NCI-H510A treated with DMSO at 0.1 percent for 48 hours (cell line): ENCODE measurements at regions not wholly inside any gene's neighbourhood (a gene's known extent, or its start where the extent isn't known, plus 50 kb on each side); places are given as distances from the start of the nearest gene placed in this dataset.

Experiments
- DNase-seq: peaks from one replicate; lab custom pipeline; 2025; lab: John Stamatoyannopoulos, UW

DNA sequence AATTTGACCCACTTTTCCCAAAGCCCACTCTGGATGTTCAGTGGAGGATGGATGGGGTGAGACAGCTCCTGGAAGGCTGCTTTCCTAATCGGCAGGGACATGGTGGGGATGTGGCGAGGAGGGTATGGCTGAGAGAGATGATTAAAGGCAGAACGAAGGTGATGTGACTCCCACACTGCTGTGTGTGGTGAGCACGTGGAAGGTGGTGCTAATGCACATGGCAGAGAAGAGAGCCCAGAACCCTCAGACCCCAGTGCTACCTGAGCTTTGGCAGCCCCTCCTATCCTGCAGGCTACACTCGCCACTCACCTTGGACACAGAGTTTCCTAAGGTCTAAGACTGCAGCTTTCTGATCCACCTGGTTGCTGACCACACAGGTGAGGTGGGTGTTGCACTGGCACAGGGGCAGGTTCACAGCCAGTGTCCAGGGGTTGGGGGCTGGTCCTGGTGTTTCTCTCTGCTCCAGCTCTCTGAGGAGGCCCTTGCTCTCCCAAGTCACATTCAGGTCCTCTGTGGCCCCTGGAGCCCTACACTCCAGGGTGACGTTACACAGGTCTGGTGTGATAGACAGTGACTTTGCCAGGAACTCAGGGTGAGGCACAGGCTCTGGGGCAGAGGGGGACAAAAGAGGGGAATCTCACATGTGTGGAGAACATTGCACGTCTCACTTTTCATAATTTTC is 151.4 kb upstream of the ETV3 start:
- DNase-seq, result no peak

GRCh38 chr1:157288996-157289395 is 150.8 kb upstream of the ETV3 start:
- no peak for DNase-seq

- DNase-seq, result no peak
These were observed 150.3 kb upstream of the ETV3 start for GRCh38 chr1:157288492-157288891.

DNA sequence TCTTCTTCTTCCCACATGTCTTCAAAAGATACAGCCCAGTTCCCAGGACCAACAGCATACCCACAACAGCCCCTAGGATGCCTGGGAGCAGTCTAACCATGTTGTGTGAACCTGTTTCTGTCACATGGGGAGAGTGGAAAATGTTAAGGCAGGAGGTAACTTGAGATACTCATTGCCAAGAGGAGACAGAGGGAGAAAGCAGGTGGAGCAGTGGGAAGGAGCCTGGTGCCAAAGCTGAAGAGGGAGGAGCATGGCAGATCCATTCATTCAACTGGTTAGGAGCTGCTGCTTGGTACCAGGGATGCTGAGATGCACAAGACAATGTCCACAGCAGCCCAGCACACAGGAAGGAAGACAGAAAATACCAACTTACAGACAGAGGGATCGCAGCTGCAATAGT is 149.8 kb upstream of the ETV3 start:
- DNase-seq, result no peak

- no peak for DNase-seq
These were observed 149.3 kb upstream of the ETV3 start for GRCh38 chr1:157287462-157287861.

DNA sequence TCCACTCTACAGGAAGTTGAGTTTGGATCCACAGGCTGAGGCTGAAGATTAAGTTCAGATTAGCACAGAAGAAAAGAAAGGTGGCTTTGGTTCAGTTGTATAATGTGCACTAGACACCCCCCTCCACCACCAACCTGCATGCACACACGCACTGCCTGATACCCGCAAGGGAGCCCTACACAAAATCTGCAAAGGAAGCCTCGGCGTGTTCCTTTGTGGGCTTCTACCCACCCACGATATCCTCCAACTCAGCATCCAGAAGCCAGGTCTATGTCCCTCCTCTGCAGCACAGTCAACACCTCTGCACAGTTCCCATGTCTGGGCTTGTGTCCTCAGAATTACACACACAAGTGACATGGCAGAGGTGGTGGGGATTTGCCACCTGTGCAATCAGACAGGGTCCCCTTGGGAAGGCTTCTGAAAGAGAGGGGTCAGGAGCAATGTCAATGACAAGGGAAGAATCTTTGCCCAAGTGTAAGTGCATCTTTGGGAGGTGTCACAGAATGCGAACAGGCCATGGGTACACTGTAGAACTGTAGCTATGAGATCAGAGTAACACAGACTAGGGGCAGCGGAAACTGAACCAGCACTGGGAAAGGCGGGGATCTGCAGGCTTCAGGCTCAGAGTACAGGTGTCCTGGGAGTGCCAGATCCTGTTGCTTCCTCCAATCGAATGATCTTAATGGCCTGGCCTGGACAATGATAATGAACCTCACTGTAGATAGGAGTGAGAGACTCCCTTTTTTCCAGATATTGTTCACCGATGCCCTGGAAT is 148.6 kb upstream of the ETV3 start:
- no peak for DNase-seq

- DNase-seq, result no peak
These were observed 147.9 kb upstream of the ETV3 start for GRCh38 chr1:157286096-157286495.

- no peak for DNase-seq
These were observed 146.3 kb upstream of the ETV3 start for GRCh38 chr1:157284451-157284850.

- no peak for DNase-seq
These were observed 141.6 kb upstream of the ETV3 start for GRCh38 chr1:157279802-157280140.

DNA sequence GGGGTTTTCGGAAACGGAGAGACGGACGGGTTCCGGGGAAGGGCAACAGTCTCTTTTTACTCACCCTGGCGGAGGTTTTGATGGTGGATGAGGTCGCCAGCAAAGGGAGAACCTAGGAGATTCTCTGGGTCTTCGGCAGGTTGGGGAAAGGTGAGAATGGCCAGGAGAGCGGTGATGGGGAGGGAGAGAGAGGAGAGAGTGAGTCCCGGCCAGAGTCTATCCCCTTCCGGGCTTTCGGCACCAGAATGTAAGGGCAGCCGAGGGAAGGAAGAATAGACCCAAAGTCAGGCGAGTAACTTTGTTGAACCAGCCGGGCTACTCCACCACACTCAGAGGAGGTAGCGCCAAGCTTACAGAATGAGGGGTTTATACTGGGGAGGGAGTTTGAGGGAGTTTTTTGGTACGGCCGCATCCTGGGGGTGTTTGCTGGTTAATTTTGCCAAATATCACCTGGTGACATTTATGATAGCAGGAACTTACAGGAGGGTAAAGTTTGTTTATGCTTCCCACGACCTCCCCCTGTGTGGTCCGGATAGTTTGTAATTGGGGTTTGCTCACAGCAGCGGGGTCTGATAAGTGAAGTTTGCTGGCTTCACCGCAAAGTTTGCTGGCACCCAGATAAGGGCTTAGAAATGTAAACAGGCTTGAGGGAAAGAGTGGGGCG is 141.1 kb upstream of the ETV3 start:
- no peak for DNase-seq

GRCh38 chr1:157278383-157279137 is 140.4 kb upstream of the ETV3 start:
- no peak for DNase-seq

- no peak for DNase-seq
These were observed 139.7 kb upstream of the ETV3 start for GRCh38 chr1:157277913-157278312.

DNA sequence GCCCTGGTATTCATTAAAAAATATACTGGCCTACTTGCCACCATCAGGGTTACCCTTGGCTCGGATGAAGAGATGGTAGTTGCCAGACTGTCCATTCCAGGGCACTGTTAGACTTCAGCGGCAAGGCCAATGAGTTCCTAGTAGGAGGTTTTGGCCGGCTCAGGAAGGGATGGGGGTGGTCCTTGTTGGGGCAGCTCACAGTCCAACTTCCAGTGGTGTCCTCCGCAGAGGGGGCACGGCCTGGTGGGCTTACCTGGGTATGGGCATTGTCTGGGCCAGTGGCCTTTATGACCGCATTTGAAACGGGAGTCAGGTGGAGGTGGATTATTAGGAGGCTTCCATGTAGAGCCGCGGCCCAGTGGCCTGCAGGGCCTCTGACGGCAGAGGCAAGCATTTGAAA is 139.1 kb upstream of the ETV3 start:
- no peak for DNase-seq

- no peak for DNase-seq
These were observed 136.7 kb upstream of the ETV3 start for GRCh38 chr1:157274698-157275534.

DNA sequence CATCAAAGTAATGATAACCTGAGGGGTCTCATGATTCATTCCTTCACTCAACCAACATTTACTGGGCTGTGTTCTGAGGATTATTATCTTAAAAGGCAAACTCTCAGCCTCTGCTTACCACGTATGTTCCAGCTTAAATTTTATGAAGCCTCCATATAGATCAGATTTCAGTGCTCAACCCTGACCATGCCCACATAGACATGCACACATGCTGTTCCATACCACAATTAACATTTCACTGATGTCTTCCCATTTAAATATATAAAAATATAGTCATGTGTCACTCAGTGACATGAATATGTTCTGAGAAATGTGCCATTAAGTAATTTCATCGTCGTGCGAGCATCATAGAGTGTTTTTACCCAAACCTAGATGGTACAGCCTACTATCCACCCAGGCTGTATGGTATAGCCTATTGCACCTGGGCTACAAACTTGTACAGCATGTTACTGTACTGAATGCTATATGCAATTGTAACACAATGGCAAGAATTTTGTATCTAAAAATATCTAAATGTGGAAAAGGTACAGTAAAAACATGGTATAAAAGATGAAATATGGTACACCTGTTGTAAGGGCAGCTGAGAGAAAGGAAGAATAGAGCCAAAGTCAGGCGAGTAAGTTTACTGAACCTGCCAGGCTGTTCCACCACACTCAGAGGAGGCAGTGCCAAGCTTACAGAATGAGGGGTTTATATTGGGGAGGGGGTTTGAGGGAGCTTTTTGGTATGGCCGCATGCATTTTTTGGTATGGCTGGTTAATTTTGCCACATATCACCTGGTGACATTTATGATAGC is 134.7 kb upstream of the ETV3 start:
- no peak for DNase-seq

- DNase-seq, result no peak
These were observed 134.1 kb upstream of the ETV3 start for GRCh38 chr1:157272264-157272663.

DNA sequence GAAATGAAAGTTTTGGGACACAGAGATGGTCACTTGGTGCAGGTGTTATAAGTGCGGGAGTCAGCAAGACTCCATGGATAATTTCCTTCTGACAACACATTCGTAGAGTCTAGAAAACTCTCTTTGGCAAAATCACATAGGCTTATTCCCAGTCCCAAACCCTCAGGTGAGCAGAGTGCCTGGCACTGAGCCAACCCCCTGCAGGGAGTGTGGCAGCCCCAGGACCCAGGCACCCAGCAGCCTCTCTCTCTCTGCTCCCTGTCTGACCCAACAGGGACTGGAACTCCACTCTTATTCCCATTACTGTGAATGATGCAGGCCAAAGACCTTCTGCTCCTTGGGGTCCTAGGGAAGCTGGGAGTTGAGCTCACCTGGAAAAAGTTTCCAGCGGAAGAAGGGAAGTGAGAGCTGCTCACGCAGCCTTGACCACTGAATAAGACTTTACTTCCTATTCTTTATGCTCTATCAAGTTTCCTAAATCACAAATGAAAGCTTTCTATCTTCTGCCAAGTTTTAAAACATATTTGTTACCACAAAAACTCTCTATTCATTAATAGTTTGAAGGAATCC is 132.6 kb upstream of the ETV3 start:
- peak; percentile 25 for DNase-seq

- no peak for DNase-seq
These were observed 131.6 kb upstream of the ETV3 start for GRCh38 chr1:157269656-157270375.

DNA sequence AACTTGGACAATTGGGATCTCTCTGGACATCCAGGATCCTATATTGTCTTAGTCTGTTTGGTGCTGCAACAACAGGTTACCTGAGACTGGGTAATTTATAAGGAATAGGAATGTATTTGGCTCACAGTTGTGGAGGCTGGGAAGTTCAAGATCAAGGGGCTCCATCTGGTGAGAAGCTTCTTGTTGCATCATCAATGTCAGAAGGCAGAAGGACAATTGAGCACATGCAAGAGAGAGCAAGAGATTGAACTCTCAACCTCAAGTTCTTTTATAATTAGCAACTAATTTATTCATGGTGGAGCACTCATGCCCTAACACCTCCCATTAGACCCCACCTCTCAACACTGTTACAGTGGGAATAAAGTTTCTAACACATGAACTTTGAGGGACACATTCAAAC is 124.7 kb upstream of the ETV3 start:
- no peak for DNase-seq

GRCh38 chr1:157262422-157262821 is 124.2 kb upstream of the ETV3 start:
- no peak for DNase-seq
